HG03565 (cell line): ENCODE measurements at regions not wholly inside any gene's neighbourhood (a gene's known extent, or its start where the extent isn't known, plus 50 kb on each side); places are given as distances from the start of the nearest gene placed in this dataset.
A peak's percentile ranks its signal among the peaks of the same experiment; 100 is the strongest.

Experiments used
- ATAC-seq: cut with Tn5 transposase; IDR thresholded peaks from one replicate; pipeline ENCODE4 v1.9.1; 2021; ENCODE audit warnings: mild to moderate bottlenecking, moderate library complexity; ENCODE audit not compliant: unreplicated experiment

GRCh38 chr5:168169791-168170190 is 121.7 kb upstream of the WWC1 start:
- no peak for ATAC-seq

- ATAC-seq = no peak
These were observed 119.3 kb upstream of the WWC1 start for GRCh38 chr5:168171901-168172759.

- no peak for ATAC-seq
These were observed 118.7 kb upstream of the WWC1 start for GRCh38 chr5:168172760-168173223.

GRCh38 chr5:168174376-168174775 is 117.1 kb upstream of the WWC1 start:
- ATAC-seq = peak; percentile 85

GRCh38 chr5:168176251-168176650 is 115.2 kb upstream of the WWC1 start:
- no peak for ATAC-seq

GRCh38 chr5:168176941-168177340 is 114.5 kb upstream of the WWC1 start:
- no peak for ATAC-seq

GRCh38 chr5:168177831-168178450 is 113.5 kb upstream of the WWC1 start:
- ATAC-seq = no peak

GRCh38 chr5:168179192-168179593 is 112.3 kb upstream of the WWC1 start:
- no peak for ATAC-seq

- no peak for ATAC-seq
These were observed 109.2 kb upstream of the WWC1 start for GRCh38 chr5:168182269-168182668.

- peak; percentile 93 for ATAC-seq
These were observed 107.3 kb upstream of the WWC1 start for GRCh38 chr5:168184103-168184502.

- no peak for ATAC-seq
These were observed 105.0 kb upstream of the WWC1 start for GRCh38 chr5:168186289-168187074.

- no peak for ATAC-seq
These were observed 103.8 kb upstream of the WWC1 start for GRCh38 chr5:168187614-168188013.

GRCh38 chr5:168188182-168188581 is 103.3 kb upstream of the WWC1 start:
- ATAC-seq = no peak

GRCh38 chr5:168192120-168192519 is 99.3 kb upstream of the WWC1 start:
- peak; percentile 64 for ATAC-seq

- no peak for ATAC-seq
These were observed 97.8 kb upstream of the WWC1 start for GRCh38 chr5:168193493-168194250.

GRCh38 chr5:168195110-168195509 is 96.3 kb upstream of the WWC1 start:
- no peak for ATAC-seq

GRCh38 chr5:168198359-168198758 is 93.1 kb upstream of the WWC1 start:
- ATAC-seq = peak; percentile 66

GRCh38 chr5:168202996-168203395 is 88.4 kb upstream of the WWC1 start:
- ATAC-seq = no peak

- ATAC-seq = no peak
These were observed 87.3 kb upstream of the WWC1 start for GRCh38 chr5:168204165-168204564.

- ATAC-seq = no peak
These were observed 83.9 kb upstream of the WWC1 start for GRCh38 chr5:168207450-168208029.
